SKM-1 treated with dmso at 0.1 percent for 144 hours (cell line): ENCODE measurements at regions not wholly inside any gene's neighbourhood (a gene's known extent, or its start where the extent isn't known, plus 50 kb on each side); places are given as distances from the start of the nearest gene placed in this dataset.

ENCODE experiments used
- DNase-seq: peaks from one replicate; lab custom pipeline; 2025; ENCODE audit not compliant: unreplicated experiment; lab: John Stamatoyannopoulos, UW

DNA sequence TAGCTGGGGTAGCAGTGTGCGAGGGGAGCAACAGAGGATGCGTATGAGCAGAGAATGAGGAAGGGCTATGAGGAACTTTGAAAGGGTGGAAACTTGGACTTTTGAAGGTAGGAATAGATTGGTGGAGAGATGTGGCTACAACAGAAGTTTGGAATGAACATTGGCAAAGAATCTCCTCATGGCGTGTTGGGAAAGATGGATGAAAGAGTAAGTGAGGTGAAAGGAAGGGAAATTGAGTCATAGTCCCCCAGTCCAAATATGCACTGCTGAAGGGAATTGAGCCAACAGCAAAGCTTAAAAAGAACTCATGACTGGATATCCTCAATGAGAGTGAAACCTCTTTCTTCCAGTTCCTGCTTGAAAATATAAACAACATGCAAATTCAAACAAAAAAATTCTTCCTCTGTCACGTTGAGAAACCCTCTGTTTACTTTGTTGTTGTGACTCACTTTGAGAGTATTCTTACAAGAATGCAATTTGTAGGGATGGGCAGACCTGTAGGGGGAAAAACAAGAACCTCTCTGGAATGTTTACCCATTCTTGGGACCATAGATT lies 313.2 kb upstream of the KCNJ16 start:
- DNase-seq: no peak

GRCh38 chr17:69762359-69762758 lies 312.7 kb upstream of the KCNJ16 start:
- no peak for DNase-seq

DNA sequence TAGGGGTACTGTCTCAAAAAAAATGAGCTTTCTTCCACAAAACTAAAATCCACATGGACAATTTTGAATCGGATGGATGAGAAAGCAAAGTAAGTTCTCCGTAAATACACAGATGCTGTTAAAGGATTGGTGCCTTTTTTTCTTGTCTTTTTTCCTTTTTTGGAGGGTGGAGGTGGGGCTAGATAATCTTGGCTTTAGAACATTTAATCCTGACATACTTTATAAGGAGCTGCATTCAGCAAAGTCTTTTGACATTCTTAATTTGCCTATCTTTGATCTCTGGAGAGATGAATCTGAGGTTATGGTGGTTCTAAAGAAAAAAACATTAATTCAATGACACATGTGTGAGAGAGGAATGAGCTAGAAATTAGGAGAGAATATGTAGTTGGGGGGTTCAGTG lies 312.3 kb upstream of the KCNJ16 start:
- no peak for DNase-seq

- DNase-seq: no peak
Measured at GRCh38 chr17:69763503-69763902, 311.5 kb upstream of the KCNJ16 start.

- no peak for DNase-seq
Measured at GRCh38 chr17:69764146-69764545, 310.9 kb upstream of the KCNJ16 start.

- no peak for DNase-seq
Measured at GRCh38 chr17:69769050-69769449, 306.0 kb upstream of the KCNJ16 start.

DNA sequence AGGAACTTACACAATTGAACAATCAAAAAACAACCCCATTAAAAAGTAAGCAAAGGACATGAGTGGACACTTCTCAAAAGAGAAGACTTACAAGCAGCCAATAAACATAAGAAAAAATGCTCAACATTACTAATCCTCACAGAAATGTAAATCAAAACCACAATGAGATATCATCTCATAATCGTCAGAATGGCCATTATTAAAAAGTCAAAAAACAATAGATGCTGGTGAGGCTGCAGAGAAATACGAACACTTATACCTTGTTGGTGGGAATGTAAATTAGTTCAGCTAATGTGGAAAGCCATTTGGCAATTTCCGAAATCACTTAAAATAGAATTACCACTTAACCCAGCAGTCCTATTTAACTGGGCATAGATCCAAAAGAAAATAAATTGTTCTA lies 301.9 kb upstream of the KCNJ16 start:
- no peak for DNase-seq

GRCh38 chr17:69779378-69780214 lies 295.4 kb upstream of the KCNJ16 start:
- no peak for DNase-seq

DNA sequence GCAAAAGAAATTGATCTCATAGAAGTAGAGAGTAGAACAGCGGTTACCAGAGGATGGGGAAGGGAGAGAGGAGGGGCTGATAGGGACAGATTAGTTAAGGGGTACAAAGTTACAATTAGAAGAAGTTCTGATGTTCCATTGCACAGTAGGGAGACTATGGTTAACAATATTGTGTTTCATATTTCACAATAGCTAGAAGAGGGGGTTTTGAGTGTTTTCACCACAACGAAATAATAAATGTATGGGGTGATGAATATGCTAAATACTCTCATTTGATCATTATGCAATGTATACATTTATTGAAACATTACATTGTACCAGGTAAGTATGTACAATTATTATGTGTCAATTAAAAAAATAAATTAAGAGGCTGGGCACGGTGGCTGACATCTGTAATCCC lies 291.2 kb upstream of the KCNJ16 start:
- no peak for DNase-seq

DNA sequence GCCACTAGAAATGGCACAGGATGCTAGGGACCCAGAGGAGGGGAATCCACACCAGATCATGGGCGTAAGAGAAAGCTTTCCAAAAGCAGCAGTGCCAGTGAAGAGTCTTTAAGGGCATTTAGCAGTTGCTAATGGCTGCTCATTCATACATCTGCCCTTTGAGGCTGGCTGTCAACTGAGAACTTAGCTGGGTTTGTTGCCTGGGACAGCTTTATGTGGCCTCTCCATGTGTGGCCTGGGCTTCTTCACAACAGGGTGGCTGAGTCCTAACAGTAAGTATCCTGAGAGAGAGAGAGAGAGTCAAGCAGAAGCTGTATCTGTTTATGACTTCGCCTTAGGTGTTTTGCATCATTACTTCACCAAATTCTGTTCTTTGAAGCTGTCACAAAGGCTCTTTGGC lies 286.1 kb upstream of the KCNJ16 start:
- no peak for DNase-seq

- DNase-seq: no peak
Measured at GRCh38 chr17:69796078-69796477, 278.9 kb upstream of the KCNJ16 start.

DNA sequence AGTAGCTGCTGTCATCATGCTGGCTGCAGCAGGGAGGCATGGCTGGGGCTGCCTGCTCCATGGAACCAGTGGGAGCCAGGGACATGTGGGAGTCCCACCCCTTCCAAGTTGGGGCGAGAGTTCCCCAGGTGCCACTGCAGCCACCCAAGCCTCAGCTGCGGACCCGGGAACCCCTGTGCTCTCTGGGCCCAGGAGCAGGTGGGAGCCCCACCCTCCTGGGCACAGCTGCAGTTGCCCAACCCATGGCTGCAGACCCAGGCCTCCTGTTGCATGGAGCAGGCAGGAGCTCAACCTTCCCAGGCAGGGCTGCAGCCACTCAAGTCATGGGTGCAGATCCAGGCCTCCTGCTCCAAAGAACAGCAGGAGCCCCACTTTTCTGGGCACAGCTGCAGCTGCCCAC lies 274.2 kb upstream of the KCNJ16 start:
- DNase-seq: no peak

GRCh38 chr17:69801368-69801767 lies 273.7 kb upstream of the KCNJ16 start:
- no peak for DNase-seq

DNA sequence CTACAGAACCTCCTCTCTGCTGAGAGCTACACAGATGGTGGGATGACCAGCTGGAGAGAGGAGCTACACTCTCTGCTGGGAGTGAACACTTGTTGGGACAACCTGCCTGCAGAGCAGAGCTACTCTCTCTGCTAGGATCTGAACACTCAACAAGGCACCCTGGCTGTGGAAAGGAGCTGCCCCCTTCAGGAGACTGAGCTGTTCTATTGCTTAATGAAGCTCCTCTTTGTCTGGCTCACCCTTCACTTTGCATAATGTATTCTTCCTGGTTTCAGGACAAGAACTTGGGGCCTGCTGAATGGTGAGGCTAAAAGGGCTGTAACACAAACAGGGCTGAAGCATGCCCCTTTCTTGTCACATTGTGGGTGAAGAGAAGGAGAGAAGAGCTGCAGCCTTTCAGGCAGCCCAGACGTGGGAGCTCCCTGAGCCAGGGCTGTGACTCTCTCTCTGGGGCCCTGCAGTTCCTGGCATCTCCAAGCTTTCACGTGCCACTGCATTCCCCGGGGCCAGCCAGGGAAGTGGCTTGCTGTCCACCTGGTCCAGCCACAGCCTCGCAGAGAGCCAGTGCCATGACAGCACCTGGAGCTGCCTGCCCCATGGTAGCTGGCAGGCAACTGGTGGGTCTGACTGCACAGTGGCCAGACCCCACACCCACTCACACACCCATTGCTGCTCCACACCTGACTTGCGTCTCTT lies 272.8 kb upstream of the KCNJ16 start:
- no peak for DNase-seq

DNA sequence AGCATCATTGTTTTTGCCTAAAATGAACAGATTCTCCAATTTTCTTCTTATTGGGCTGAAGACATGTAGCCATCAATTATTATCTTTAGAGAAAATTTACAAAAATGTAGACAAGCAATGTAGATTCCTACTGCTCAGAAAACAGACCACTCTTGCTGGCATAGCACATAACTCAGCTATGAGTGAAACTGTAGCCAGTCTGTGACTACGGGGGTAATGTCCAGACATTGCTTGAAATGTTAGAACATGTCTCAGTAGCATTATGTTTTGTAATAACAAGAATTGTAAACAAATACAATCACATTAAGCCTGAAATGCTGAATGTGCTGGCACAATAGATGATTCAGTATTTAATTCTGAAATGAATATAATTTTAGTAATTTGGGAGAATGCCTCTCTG lies 265.7 kb upstream of the KCNJ16 start:
- DNase-seq: no peak

GRCh38 chr17:69810326-69810965 lies 264.6 kb upstream of the KCNJ16 start:
- DNase-seq: no peak

DNA sequence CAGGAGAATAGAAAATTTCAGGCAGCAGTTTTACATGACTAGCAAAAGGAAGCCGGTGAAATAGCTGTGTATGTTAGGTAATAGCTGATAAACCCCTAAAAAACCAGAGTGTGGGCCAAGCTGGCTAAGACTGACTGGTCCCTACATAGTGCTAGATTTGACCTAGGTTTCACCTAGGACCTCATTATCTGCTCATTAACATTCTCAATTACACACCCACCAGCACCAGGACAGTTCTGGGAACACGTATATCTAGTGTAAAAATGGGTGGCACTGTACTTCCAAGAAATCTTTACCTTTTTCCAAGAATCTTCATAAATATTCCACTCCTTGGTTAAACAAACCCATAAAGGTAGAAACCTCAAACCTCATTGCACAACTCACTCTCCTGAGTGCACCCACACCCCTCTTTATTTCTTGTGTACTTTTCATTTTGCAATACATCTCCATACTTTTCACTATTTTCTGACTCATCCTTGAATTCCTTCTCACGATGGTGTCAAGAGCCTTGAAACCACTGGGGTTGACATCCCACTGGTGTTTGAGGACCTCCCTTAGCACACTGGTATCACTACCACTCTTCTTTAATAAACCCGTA lies 262.7 kb upstream of the KCNJ16 start:
- DNase-seq: no peak

GRCh38 chr17:69814031-69814430 lies 261.0 kb upstream of the KCNJ16 start:
- no peak for DNase-seq

DNA sequence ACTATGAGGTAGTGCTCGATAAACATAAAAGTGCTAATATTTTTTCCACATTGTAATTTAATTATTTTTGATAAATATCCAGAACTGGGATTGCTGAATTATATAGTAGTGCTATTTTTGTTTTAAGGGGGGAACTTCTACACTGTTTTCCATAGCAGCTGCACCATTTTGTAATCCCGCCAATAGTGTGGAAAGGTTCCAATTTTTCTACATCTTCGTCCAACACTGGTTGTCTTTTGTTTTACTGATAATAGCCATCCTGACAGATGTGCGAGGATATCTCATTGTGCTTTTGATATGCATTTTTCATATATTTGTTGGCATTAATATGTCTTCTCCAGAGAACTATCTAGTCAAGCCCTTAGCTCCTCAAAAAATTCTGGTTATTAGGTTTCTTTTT lies 259.6 kb upstream of the KCNJ16 start:
- DNase-seq: no peak

DNA sequence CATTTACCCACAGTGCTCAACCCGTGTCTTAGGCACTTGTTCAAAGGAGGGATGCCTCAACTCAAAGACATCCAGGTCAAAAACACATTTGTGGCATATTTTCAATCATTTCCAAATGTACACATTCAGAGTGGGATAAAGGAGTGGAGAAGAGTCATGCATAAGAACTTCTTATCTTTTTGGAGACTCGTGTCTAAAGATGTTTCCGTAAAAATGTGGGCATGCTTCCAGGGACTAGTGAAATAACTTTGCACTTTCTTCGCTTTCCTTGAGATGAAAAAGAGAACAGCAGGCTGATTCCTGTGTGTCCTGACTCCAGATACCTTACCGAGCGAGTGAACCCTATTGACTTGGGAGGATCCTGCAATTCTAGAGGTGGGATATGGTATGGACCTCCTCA lies 256.6 kb upstream of the KCNJ16 start:
- DNase-seq: no peak

DNA sequence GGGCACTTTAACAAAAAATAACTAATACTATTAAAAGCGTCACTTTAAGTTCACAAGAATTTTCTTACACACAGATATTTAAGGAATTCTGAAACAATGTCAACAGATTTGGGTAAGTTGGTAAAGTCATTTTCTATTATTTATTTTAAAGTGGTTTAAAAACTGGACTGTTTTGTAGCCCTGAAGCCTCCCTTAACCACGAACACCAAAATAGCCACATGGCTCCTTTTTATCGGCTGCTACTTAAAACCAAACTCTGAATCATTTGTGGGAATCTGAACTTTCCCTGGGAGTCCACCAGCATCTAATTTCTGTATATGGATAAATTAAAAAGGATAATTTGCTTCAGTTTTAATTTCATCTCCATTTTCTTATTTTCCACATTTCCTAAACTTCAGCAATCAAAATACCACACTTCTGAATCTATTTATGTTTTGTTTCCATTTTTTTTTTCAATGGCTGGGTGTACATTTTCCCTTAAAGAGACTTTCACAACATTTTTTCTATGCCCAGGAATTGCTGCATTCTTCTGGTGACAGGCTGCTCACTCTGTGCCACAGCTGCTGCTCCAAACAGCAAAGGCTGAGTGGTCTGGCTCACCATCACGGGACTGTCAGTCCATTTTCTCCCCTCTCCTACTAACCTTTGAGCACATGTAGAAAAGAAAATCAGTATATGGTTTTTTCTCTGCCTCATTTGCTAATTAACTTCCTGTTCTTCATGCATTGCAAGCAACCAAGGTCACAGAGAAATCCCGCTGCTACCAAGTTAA lies 255.5 kb upstream of the KCNJ16 start:
- DNase-seq: no peak
